Right lobe of liver (tissue), 4 donors: ENCODE measurements at regions not wholly inside any gene's neighbourhood (a gene's known extent, or its start where the extent isn't known, plus 50 kb on each side); places are given as distances from the start of the nearest gene placed in this dataset.

Experiments used
- POLR2A ChIP-seq: fragments of 450-650 bp; IDR thresholded peaks from one replicate; pipeline ENCODE4 v1.6.1; 2017; ENCODE audit warnings: antibody characterized with exemption, mild to moderate bottlenecking
- TF ChIP-seq, protein P1 (sequence below), 4 donors: fragments of 200-600 bp in 3 of 4; fragments of 450-650 bp in 1 of 4; IDR thresholded peaks; one replicate each; pipeline versions ENCODE4 v1.5.1 to v1.8.0; 2016 to 2022; ENCODE audit warnings: antibody characterized with exemption in 4 of 4, mild to moderate bottlenecking in 2 of 4
- donor health status: DM: no; HTN: no; CAD: no.
- donor health status: DM: no; HTN: no; CAD: no.
- donor health status: DM: no; HTN: yes; CAD: no.

DNA sequence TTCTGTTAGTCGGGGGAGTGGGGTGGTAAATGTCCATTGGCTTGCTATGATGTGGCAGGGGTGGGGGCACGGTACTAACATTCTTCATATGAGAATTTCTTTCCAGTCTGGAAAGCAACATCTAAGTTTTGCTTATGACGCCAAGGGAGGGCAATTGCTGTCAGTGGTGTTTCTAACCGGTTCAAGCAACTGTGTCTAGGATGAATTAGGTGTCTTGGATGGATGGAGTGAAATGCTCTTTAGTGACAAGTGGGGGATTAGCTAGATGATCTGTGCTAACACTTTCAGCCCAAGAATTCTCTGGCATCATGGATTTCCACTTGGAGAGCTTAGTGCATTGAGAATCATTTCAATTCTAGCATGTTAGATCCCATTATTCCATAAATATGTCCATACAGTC is 262.6 kb upstream of the SORL1-AS1 start:
- TF ChIP-seq, protein P1, sequence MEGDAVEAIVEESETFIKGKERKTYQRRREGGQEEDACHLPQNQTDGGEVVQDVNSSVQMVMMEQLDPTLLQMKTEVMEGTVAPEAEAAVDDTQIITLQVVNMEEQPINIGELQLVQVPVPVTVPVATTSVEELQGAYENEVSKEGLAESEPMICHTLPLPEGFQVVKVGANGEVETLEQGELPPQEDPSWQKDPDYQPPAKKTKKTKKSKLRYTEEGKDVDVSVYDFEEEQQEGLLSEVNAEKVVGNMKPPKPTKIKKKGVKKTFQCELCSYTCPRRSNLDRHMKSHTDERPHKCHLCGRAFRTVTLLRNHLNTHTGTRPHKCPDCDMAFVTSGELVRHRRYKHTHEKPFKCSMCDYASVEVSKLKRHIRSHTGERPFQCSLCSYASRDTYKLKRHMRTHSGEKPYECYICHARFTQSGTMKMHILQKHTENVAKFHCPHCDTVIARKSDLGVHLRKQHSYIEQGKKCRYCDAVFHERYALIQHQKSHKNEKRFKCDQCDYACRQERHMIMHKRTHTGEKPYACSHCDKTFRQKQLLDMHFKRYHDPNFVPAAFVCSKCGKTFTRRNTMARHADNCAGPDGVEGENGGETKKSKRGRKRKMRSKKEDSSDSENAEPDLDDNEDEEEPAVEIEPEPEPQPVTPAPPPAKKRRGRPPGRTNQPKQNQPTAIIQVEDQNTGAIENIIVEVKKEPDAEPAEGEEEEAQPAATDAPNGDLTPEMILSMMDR (IDR thresholded peaks at IDR 0.05) = no peak
- TF ChIP-seq POLR2A = no peak
